Superior temporal gyrus (tissue), 1 donor: ENCODE measurements at regions not wholly inside any gene's neighbourhood (a gene's known extent, or its start where the extent isn't known, plus 50 kb on each side); places are given as distances from the start of the nearest gene placed in this dataset.

Experiments
- DNase-seq: peaks from one replicate; pipeline ENCODE4 v3.0.0-alpha.2; 2016; ENCODE audit errors: extremely low spot score

DNA sequence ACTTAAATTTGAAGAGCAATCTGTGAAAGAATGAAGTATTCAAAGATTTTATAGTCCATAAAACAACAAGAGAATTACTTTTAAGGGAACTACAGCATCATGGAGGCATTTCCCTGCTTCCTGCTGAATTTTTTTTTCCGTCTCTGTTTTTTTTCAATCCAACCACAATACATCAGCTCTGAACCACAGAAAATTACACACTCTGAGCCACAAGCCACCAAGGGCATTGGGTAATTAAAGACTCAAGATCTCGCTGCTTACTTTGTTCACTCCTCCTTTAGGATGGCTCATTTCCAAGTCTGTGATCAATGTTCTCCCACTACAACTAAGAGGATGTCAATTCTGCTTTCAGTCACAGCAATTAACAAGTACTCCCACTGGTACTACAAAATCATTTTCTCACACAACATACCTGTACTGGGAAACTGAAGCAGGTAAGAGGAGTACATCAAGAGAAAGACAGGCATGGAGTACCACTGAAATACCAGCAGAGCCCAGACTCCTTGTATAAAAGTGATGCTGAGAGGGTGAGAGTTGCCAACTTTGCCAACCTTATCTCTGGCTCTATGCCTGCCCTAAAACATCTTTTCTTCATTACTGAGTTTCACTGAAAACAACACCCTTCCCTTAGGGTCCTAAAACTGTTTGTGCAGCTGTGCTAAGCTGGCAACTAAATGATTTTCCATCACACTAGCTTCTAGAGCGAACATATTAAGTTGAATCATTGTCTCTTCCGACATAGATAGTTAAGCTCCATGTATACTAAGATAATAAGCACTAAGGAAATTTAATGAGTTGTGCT lies 105.8 kb upstream of the MAGEB18 start:
- DNase-seq: no peak

DNA sequence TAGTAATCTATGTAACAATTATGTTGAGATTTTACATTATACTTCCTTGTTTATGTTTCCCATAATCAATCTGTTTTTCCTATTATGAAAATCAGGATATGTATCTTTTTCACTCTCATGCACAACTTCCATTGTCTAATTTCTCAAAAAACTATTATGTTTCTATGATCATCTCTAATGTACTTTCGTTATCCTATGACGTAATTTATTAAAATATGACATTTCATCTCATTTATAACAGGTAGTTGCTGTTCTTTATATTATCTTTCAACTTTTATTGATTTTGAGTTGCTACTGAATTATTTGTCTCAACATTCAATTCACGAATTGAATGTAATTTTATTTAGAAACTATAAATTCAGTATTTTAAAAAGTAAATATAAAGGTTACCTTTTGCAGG lies 100.8 kb upstream of the MAGEB18 start:
- DNase-seq: no peak

DNA sequence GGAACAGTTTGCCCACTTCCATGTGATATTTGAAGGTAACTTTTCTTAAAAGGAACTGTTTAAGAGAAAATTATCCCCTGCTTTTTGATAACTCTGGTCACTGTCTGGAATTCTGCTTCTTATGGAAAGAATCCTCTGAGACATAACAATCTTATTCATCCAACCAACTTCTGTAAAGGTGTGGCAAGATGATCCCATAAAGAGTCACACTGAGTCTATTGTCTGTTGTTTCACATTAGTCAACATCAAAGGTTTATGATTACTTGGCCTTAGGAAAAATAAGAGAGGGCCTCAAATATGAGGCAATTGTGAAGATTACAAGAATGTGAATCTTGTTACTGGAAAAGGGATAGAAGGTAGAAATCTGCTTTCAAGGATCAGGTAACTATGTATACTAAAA lies 88.0 kb upstream of the MAGEB18 start:
- DNase-seq: no peak

DNA sequence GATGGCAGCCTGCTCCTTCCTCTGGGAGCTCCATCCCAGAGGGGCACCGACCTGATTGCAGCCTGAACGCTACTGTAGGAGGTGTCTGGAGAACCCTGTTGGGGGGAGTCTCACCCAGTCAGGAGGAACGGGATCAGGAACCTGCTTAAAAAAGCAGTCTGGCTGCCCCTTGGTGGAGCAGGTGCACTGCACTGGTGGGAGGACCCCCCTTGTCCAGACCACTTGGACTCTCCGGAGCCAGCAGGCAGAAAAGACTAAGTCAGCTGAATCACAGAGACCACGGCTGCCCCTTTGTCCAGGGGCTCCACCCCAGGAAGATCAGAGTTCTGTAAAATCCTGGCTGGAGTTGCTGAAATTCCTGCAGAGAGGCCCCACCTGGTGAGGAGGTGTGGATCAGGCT lies 67.3 kb upstream of the MAGEB18 start:
- DNase-seq: no peak

DNA sequence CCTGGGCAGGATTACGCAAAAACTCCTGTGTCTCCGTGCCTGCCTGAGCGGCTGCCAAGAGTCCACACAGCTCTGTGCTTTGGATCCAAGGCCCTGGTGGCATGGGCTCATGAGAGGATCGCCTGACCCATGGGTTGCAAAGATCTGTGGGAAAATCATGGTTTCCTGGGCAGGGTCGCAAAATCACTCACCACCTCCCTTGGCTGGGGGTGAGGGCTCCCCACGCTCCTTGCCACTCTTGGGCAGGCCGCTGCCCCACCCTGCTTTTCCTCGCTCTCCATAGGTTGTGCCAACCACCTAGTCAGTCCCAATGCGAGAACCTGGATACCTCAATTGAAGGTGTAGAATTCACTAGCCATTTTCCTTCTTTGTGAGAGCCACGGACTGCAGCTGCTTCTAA lies 66.5 kb upstream of the MAGEB18 start:
- DNase-seq: no peak

DNA sequence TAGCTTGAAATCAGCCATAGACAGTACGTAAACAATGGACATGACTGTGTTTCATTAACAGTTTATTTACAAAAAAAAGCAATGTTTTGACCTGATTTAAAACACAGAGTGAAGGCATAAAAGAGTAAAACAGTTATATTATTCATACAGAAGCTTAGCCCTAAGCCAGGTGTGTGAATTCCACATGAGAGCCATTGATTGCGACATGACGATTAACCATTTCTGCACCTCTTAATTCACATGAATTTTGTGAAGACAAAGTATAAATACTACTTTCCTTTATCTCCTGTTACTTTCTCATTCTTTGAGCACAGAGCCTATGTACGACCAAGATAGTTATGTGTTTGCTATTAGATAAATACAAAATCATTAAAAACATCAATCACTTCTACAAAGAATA lies 55.0 kb upstream of the MAGEB18 start:
- no peak for DNase-seq
